ENCODE measurements at regions not wholly inside any gene's neighbourhood (a gene's known extent, or its start where the extent isn't known, plus 50 kb on each side); places are given as distances from the start of the nearest gene placed in this dataset.

- Histone ChIP-seq H3K4me3 (no peak overlapping the region), H3K36me3 (no peaks in the 10 kb centered on the region), H3K4me1 (no peaks in the 10 kb centered on the region), H3K9me3 (peaks cover 0 to 4% (median 0%) of the 10 kb centered on the region in 3 donors), H3K27me3 (peaks cover 69% of the 10 kb centered on the region), H3K27ac (no peak overlapping the region)
- WGBS, 2 donors (ENCODE audit: low coverage in 1 of 2), result 15 to 18% methylated on average over 5 to 7 of the region's 8 CpGs
- TF ChIP-seq EP300 (IDR thresholded peaks at IDR 0.05), result no peak
- no peak for TF ChIP-seq POLR2A (IDR thresholded peaks at IDR 0.05)
- TF ChIP-seq POLR2AphosphoS5 (IDR thresholded peaks at IDR 0.05), result no peak
- no peak for TF ChIP-seq CTCF (IDR thresholded peaks at IDR 0.05)
- ATAC-seq, result no peak
Measured at GRCh38 chr1:11379851-11380250, 99.1 kb upstream of the DISP3 start.

GRCh38 chr1:11380500-11380899 lies 98.5 kb upstream of the DISP3 start:
- Histone ChIP-seq H3K36me3 (no peaks in the 10 kb centered on the region), H3K27me3 (peaks cover 76% of the 10 kb centered on the region), H3K4me3 (no peak overlapping the region), H3K4me1 (no peaks in the 10 kb centered on the region), H3K9me3 (peaks cover 0 to 4% (median 0%) of the 10 kb centered on the region in 3 donors), H3K27ac (no peak overlapping the region)
- 33% methylated on average over 3 of the region's 5 CpGs; no CpG with 5 or more reads in 1 of the 2 donors for whole genome bisulfite sequencing, 2 donors (ENCODE audit: low coverage in 1 of 2)
- TF ChIP-seq POLR2AphosphoS5 (IDR thresholded peaks at IDR 0.05) (no peak), EP300 (IDR thresholded peaks at IDR 0.05) (no peak), CTCF (IDR thresholded peaks at IDR 0.05) (no peak), POLR2A (IDR thresholded peaks at IDR 0.05) (no peak)
- ATAC-seq, result no peak

GRCh38 chr1:11383553-11384169 lies 95.3 kb upstream of the DISP3 start:
- WGBS, 2 donors (ENCODE audit: low coverage in 1 of 2), result 40 to 43% methylated on average over 7 to 8 of the region's 10 CpGs
- TF ChIP-seq EP300 (IDR thresholded peaks at IDR 0.05) (no peak), CTCF (IDR thresholded peaks at IDR 0.05) (no peak), POLR2AphosphoS5 (IDR thresholded peaks at IDR 0.05) (no peak), POLR2A (IDR thresholded peaks at IDR 0.05) (no peak)
- Histone ChIP-seq H3K9me3 (peaks cover 0 to 4% (median 0%) of the 10 kb centered on the region in 3 donors), H3K27ac (no peak overlapping the region), H3K4me3 (no peak overlapping the region), H3K27me3 (peaks cover 84% of the 10 kb centered on the region), H3K36me3 (no peaks in the 10 kb centered on the region), H3K4me1 (no peaks in the 10 kb centered on the region)
- no peak for ATAC-seq

GRCh38 chr1:11384170-11384554 lies 94.8 kb upstream of the DISP3 start:
- TF ChIP-seq POLR2A (IDR thresholded peaks at IDR 0.05) (no peak), EP300 (IDR thresholded peaks at IDR 0.05) (no peak), CTCF (IDR thresholded peaks at IDR 0.05) (no peak), POLR2AphosphoS5 (IDR thresholded peaks at IDR 0.05) (no peak)
- Histone ChIP-seq H3K4me1 (no peaks in the 10 kb centered on the region), H3K27ac (no peak overlapping the region), H3K36me3 (no peaks in the 10 kb centered on the region), H3K4me3 (no peak overlapping the region), H3K9me3 (peaks cover 0 to 4% (median 0%) of the 10 kb centered on the region in 3 donors), H3K27me3 (peaks cover 84% of the 10 kb centered on the region)
- no peak for ATAC-seq
- 47 to 76% methylated on average over 3 to 4 of the region's 6 CpGs for WGBS, 2 donors (ENCODE audit: low coverage in 1 of 2)

GRCh38 chr1:11387829-11388228 lies 91.1 kb upstream of the DISP3 start:
- Histone ChIP-seq H3K27me3 (peaks cover 81% of the 10 kb centered on the region), H3K9me3 (no peaks in the 10 kb centered on the region), H3K27ac (no peak overlapping the region), H3K36me3 (no peaks in the 10 kb centered on the region), H3K4me3 (no peak overlapping the region), H3K4me1 (no peaks in the 10 kb centered on the region)
- 11 to 13% methylated on average over 6 of the region's 6 CpGs for WGBS, 2 donors (ENCODE audit: low coverage in 1 of 2)
- TF ChIP-seq EP300 (IDR thresholded peaks at IDR 0.05) (no peak), POLR2A (IDR thresholded peaks at IDR 0.05) (no peak), CTCF (IDR thresholded peaks at IDR 0.05) (no peak), POLR2AphosphoS5 (IDR thresholded peaks at IDR 0.05) (no peak)
- ATAC-seq, result no peak
